ENCODE measurements at regions not wholly inside any gene's neighbourhood (a gene's known extent, or its start where the extent isn't known, plus 50 kb on each side); places are given as distances from the start of the nearest gene placed in this dataset.

- POLR2A ChIA-PET = interaction anchor here (0.6 kb wide), 1 partner anchor 132 kb away, joined by 3 read pairs; no protein-coding TSS in a partner anchor
- TF ChIP-seq E2F1 (CRISPR knock-in tag; IDR thresholded peaks at IDR 0.05) (no peak), CTCF (IDR thresholded peaks at IDR 0.05) (no peak), MXD4 (CRISPR knock-in tag; IDR thresholded peaks at IDR 0.05; ENCODE audit: borderline replicate concordance) (no peak), ZNF317 (CRISPR knock-in tag; IDR thresholded peaks at IDR 0.05; ENCODE audit: borderline replicate concordance, low read depth) (no peak), NR2C2 (CRISPR knock-in tag; IDR thresholded peaks at IDR 0.05) (no peak), E2F5 (CRISPR knock-in tag; IDR thresholded peaks at IDR 0.05) (no peak), USF2 (CRISPR knock-in tag; IDR thresholded peaks at IDR 0.05) (no peak), HMGXB4 (CRISPR knock-in tag; IDR thresholded peaks at IDR 0.05) (no peak)
- no peaks in the 10 kb centered on the region for H3K27me3 Mint-ChIP-seq (ENCODE audit: low read depth)
- no peaks in the 10 kb centered on the region for H3K36me3 Mint-ChIP-seq
- DNase-seq (ENCODE audit: low spot score) = no peak
- H3K9me3 Mint-ChIP-seq = no peaks in the 10 kb centered on the region
- no peaks in the 10 kb centered on the region for H3K4me1 Mint-ChIP-seq
- H3K4me3 Mint-ChIP-seq = no peak overlapping the region
- peak; percentile 46; the same call in 1 of the 2 replicates for ATAC-seq
- H3K27ac Mint-ChIP-seq = no peak overlapping the region
- CTCF ChIA-PET = interaction anchor here (0.6 kb wide), 1 partner anchor 730 kb away, joined by 3 read pairs; no protein-coding TSS in a partner anchor
Observed at GRCh38 chr3:70885636-70886035, 573.2 kb upstream of the MDFIC2 start.

GRCh38 chr3:70882104-70882503 is 569.7 kb upstream of the MDFIC2 start:
- no peaks in the 10 kb centered on the region for H3K27me3 Mint-ChIP-seq (ENCODE audit: low read depth)
- peaks cover 23% of the 10 kb centered on the region for H3K9me3 Mint-ChIP-seq
- ATAC-seq = no peak
- H3K4me3 Mint-ChIP-seq = no peak overlapping the region
- no peak overlapping the region for H3K27ac Mint-ChIP-seq
- ChIA-PET CTCF (interaction anchor here (0.7 kb wide), 1 partner anchor 350 kb away, joined by 3 read pairs; no protein-coding TSS in a partner anchor), POLR2A (no interaction called here)
- TF ChIP-seq ERG (CRISPR knock-in tag; IDR thresholded peaks at IDR 0.05) = no peak
- TF ChIP-seq MXD4 (CRISPR knock-in tag; IDR thresholded peaks at IDR 0.05; ENCODE audit: borderline replicate concordance) = no peak
- TF ChIP-seq ZNF425 (CRISPR knock-in tag; conservative IDR thresholded peaks at IDR 0.05) = no peak
- TF ChIP-seq NFYB (CRISPR knock-in tag; conservative IDR thresholded peaks at IDR 0.05; ENCODE audit: low read depth) = no peak
- TF ChIP-seq USF2 (CRISPR knock-in tag; IDR thresholded peaks at IDR 0.05) = no peak
- no peak for TF ChIP-seq ZSCAN18 (CRISPR knock-in tag; IDR thresholded peaks at IDR 0.05)
- no peak for TF ChIP-seq FOXJ3 (CRISPR knock-in tag; IDR thresholded peaks at IDR 0.05; ENCODE audit: borderline replicate concordance)
- no peak for TF ChIP-seq GTF2I (CRISPR knock-in tag; conservative IDR thresholded peaks at IDR 0.05)
- TF ChIP-seq NR2C2 (CRISPR knock-in tag; IDR thresholded peaks at IDR 0.05) = no peak
- TF ChIP-seq ZBTB21 (CRISPR knock-in tag; IDR thresholded peaks at IDR 0.05; ENCODE audit: borderline replicate concordance) = no peak
- TF ChIP-seq OVOL2 (CRISPR knock-in tag; IDR thresholded peaks at IDR 0.05; ENCODE audit: borderline replicate concordance) = no peak
- TF ChIP-seq ELF4 (CRISPR knock-in tag; IDR thresholded peaks at IDR 0.05; ENCODE audit: low read depth) = no peak
- TF ChIP-seq CREM (CRISPR knock-in tag; IDR thresholded peaks at IDR 0.05) = no peak
- no peak for DNase-seq (ENCODE audit: low spot score)
- no peaks in the 10 kb centered on the region for H3K4me1 Mint-ChIP-seq
- H3K36me3 Mint-ChIP-seq = 0 out of 2 replicates have a peak, but pooled peaks cover 2% of the 10 kb centered on the region

Data from WTC11 (cell line).